ENCODE measurements at regions not wholly inside any gene's neighbourhood (a gene's known extent, or its start where the extent isn't known, plus 50 kb on each side); places are given as distances from the start of the nearest gene placed in this dataset.

GRCh38 chr2:61640406-61640805, 102.2 kb upstream of the XPO1 start:
- Histone ChIP-seq H3K4me2 (ENCODE audit: low read length, poor library complexity, severe bottlenecking) (no peak overlapping the region), H3K4me1 (ENCODE audit: control insufficient read depth, insufficient read depth, low read depth, low read length) (peaks cover 2% of the 10 kb centered on the region), H3K36me3 (ENCODE audit: control insufficient read depth in 1 of 2, insufficient read depth in 2 of 2, low read depth in 1 of 2, low read length in 2 of 2) (no peaks in the 10 kb centered on the region), H2BK5ac (ENCODE audit: low read depth, low read length, poor library complexity, severe bottlenecking) (no peak overlapping the region), H3K4ac (ENCODE audit: low read depth in 1 of 2, low read length in 2 of 2) (no peak overlapping the region), H3K23ac (ENCODE audit: low read length in 2 of 2) (no peak overlapping the region), H3K4me3 (ENCODE audit: insufficient read depth in 1 of 2, low read depth in 1 of 2, low read length in 2 of 2) (no peak overlapping the region), H3K18ac (ENCODE audit: low read depth in 1 of 2, low read length in 2 of 2) (peak overlapping the region in 1 of 2 experiments; percentile 5), H2BK12ac (ENCODE audit: low read length in 2 of 2) (no peak overlapping the region), H2BK120ac (ENCODE audit: low read depth, low read length) (no peak overlapping the region), H4K8ac (ENCODE audit: low read length) (no peak overlapping the region), H3K27ac (ENCODE audit: low read length, poor library complexity, severe bottlenecking) (no peak overlapping the region), H3K14ac (ENCODE audit: low read length in 2 of 2) (no peak overlapping the region), H4K91ac (ENCODE audit: low read length) (no peak overlapping the region), H3K9me3 (ENCODE audit: control insufficient read depth, low read length) (no peaks in the 10 kb centered on the region), H2BK15ac (ENCODE audit: low read depth, poor library complexity, severe bottlenecking) (no peak overlapping the region), H2AK5ac (ENCODE audit: low read length, severe bottlenecking) (no peak overlapping the region), H3K79me1 (replicated peaks; ENCODE audit: low read length, poor library complexity, severe bottlenecking) (no peaks in the 10 kb centered on the region), H3K27me3 (ENCODE audit: control insufficient read depth in 1 of 2, insufficient read depth in 1 of 2, low read length in 2 of 2) (no peaks in the 10 kb centered on the region), H2AFZ (ENCODE audit: low read depth, low read length) (no peak overlapping the region), H3K9ac (ENCODE audit: low read length) (no peak overlapping the region)
- DNase-seq = no peak
- 96% methylated on average over 2 of the region's 2 CpGs for WGBS

GRCh38 chr2:61639721-61640120, 101.6 kb upstream of the XPO1 start:
- no peak overlapping the region for H3K27ac ChIP-seq (ENCODE audit: low read length, poor library complexity, severe bottlenecking)
- H3K4me2 ChIP-seq (ENCODE audit: low read length, poor library complexity, severe bottlenecking) = no peak overlapping the region
- WGBS = 96% methylated on average over 9 of the region's 9 CpGs
- H3K23ac ChIP-seq (ENCODE audit: low read length in 2 of 2) = no peak overlapping the region
- H4K91ac ChIP-seq (ENCODE audit: low read length) = no peak overlapping the region
- H3K9me3 ChIP-seq (ENCODE audit: control insufficient read depth, low read length) = no peaks in the 10 kb centered on the region
- H3K18ac ChIP-seq (ENCODE audit: low read depth in 1 of 2, low read length in 2 of 2) = no peak overlapping the region
- peaks cover 2% of the 10 kb centered on the region for H3K4me1 ChIP-seq (ENCODE audit: control insufficient read depth, insufficient read depth, low read depth, low read length)
- no peak overlapping the region for H2AK5ac ChIP-seq (ENCODE audit: low read length, severe bottlenecking)
- no peaks in the 10 kb centered on the region for H3K79me1 ChIP-seq (replicated peaks; ENCODE audit: low read length, poor library complexity, severe bottlenecking)
- H2BK120ac ChIP-seq (ENCODE audit: low read depth, low read length) = no peak overlapping the region
- H3K9ac ChIP-seq (ENCODE audit: low read length) = no peak overlapping the region
- no peak for DNase-seq
- no peak overlapping the region for H2BK5ac ChIP-seq (ENCODE audit: low read depth, low read length, poor library complexity, severe bottlenecking)
- H3K36me3 ChIP-seq (ENCODE audit: control insufficient read depth in 1 of 2, insufficient read depth in 2 of 2, low read depth in 1 of 2, low read length in 2 of 2) = no peaks in the 10 kb centered on the region
- H3K27me3 ChIP-seq (ENCODE audit: control insufficient read depth in 1 of 2, insufficient read depth in 1 of 2, low read length in 2 of 2) = no peaks in the 10 kb centered on the region
- no peak overlapping the region for H3K14ac ChIP-seq (ENCODE audit: low read length in 2 of 2)
- no peak overlapping the region for H2AFZ ChIP-seq (ENCODE audit: low read depth, low read length)
- no peak overlapping the region for H3K4ac ChIP-seq (ENCODE audit: low read depth in 1 of 2, low read length in 2 of 2)
- H2BK15ac ChIP-seq (ENCODE audit: low read depth, poor library complexity, severe bottlenecking) = no peak overlapping the region
- H3K4me3 ChIP-seq (ENCODE audit: insufficient read depth in 1 of 2, low read depth in 1 of 2, low read length in 2 of 2) = no peak overlapping the region
- no peak overlapping the region for H2BK12ac ChIP-seq (ENCODE audit: low read length in 2 of 2)
- no peak overlapping the region for H4K8ac ChIP-seq (ENCODE audit: low read length)

- Histone ChIP-seq H2BK5ac (ENCODE audit: low read depth, low read length, poor library complexity, severe bottlenecking) (no peak overlapping the region), H4K8ac (ENCODE audit: low read length) (no peak overlapping the region), H3K27ac (ENCODE audit: low read length, poor library complexity, severe bottlenecking) (no peak overlapping the region), H4K91ac (ENCODE audit: low read length) (no peak overlapping the region), H3K4me2 (ENCODE audit: low read length, poor library complexity, severe bottlenecking) (no peak overlapping the region), H2AK5ac (ENCODE audit: low read length, severe bottlenecking) (no peak overlapping the region), H2AFZ (ENCODE audit: low read depth, low read length) (no peak overlapping the region), H3K18ac (ENCODE audit: low read depth in 1 of 2, low read length in 2 of 2) (no peak overlapping the region), H3K9ac (ENCODE audit: low read length) (no peak overlapping the region), H3K79me1 (replicated peaks; ENCODE audit: low read length, poor library complexity, severe bottlenecking) (no peaks in the 10 kb centered on the region), H2BK12ac (ENCODE audit: low read length in 2 of 2) (no peak overlapping the region), H3K23ac (ENCODE audit: low read length in 2 of 2) (no peak overlapping the region), H2BK15ac (ENCODE audit: low read depth, poor library complexity, severe bottlenecking) (no peak overlapping the region), H3K9me3 (ENCODE audit: control insufficient read depth, low read length) (no peaks in the 10 kb centered on the region), H2BK120ac (ENCODE audit: low read depth, low read length) (no peak overlapping the region), H3K14ac (ENCODE audit: low read length in 2 of 2) (no peak overlapping the region), H3K4me3 (ENCODE audit: insufficient read depth in 1 of 2, low read depth in 1 of 2, low read length in 2 of 2) (no peak overlapping the region), H3K36me3 (ENCODE audit: control insufficient read depth in 1 of 2, insufficient read depth in 2 of 2, low read depth in 1 of 2, low read length in 2 of 2) (no peaks in the 10 kb centered on the region), H3K27me3 (ENCODE audit: control insufficient read depth in 1 of 2, insufficient read depth in 1 of 2, low read length in 2 of 2) (no peaks in the 10 kb centered on the region), H3K4me1 (ENCODE audit: control insufficient read depth, insufficient read depth, low read depth, low read length) (peaks cover 2% of the 10 kb centered on the region), H3K4ac (ENCODE audit: low read depth in 1 of 2, low read length in 2 of 2) (no peak overlapping the region)
- 65% methylated on average over 3 of the region's 3 CpGs for WGBS
- no peak for DNase-seq
Measured at GRCh38 chr2:61636686-61637085, 98.5 kb upstream of the XPO1 start.

- Histone ChIP-seq H3K9ac (ENCODE audit: low read length) (no peak overlapping the region), H3K18ac (ENCODE audit: low read depth in 1 of 2, low read length in 2 of 2) (no peak overlapping the region), H3K4me2 (ENCODE audit: low read length, poor library complexity, severe bottlenecking) (no peak overlapping the region), H2AK5ac (ENCODE audit: low read length, severe bottlenecking) (no peak overlapping the region), H3K4ac (ENCODE audit: low read depth in 1 of 2, low read length in 2 of 2) (no peak overlapping the region), H3K14ac (ENCODE audit: low read length in 2 of 2) (no peak overlapping the region), H2AFZ (ENCODE audit: low read depth, low read length) (no peak overlapping the region), H3K4me3 (ENCODE audit: insufficient read depth in 1 of 2, low read depth in 1 of 2, low read length in 2 of 2) (no peak overlapping the region), H4K91ac (ENCODE audit: low read length) (no peak overlapping the region), H2BK5ac (ENCODE audit: low read depth, low read length, poor library complexity, severe bottlenecking) (no peak overlapping the region), H4K8ac (ENCODE audit: low read length) (no peak overlapping the region), H3K9me3 (ENCODE audit: control insufficient read depth, low read length) (no peaks in the 10 kb centered on the region), H3K36me3 (ENCODE audit: control insufficient read depth in 1 of 2, insufficient read depth in 2 of 2, low read depth in 1 of 2, low read length in 2 of 2) (no peaks in the 10 kb centered on the region), H2BK12ac (ENCODE audit: low read length in 2 of 2) (no peak overlapping the region), H3K4me1 (ENCODE audit: control insufficient read depth, insufficient read depth, low read depth, low read length) (peaks cover 2% of the 10 kb centered on the region), H2BK15ac (ENCODE audit: low read depth, poor library complexity, severe bottlenecking) (no peak overlapping the region), H3K27ac (ENCODE audit: low read length, poor library complexity, severe bottlenecking) (no peak overlapping the region), H3K23ac (ENCODE audit: low read length in 2 of 2) (no peak overlapping the region), H3K27me3 (ENCODE audit: control insufficient read depth in 1 of 2, insufficient read depth in 1 of 2, low read length in 2 of 2) (no peaks in the 10 kb centered on the region), H3K79me1 (replicated peaks; ENCODE audit: low read length, poor library complexity, severe bottlenecking) (no peaks in the 10 kb centered on the region), H2BK120ac (ENCODE audit: low read depth, low read length) (no peak overlapping the region)
- 98% methylated on average over 3 of the region's 5 CpGs for WGBS
- no peak for DNase-seq
Measured at GRCh38 chr2:61634512-61634911, 96.4 kb upstream of the XPO1 start.

Measured in mesenchymal stem cell (in vitro differentiated cells and primary cell).